DMS 273 treated with DMSO at 0.1 percent for 48 hours (cell line): ENCODE measurements at regions not wholly inside any gene's neighbourhood (a gene's known extent, or its start where the extent isn't known, plus 50 kb on each side); places are given as distances from the start of the nearest gene placed in this dataset.

ENCODE experiments used
- DNase-seq: peaks from one replicate; lab custom pipeline; 2025; lab: John Stamatoyannopoulos, UW

GRCh38 chr16:14334366-14335080 is 263.4 kb downstream of the MRTFB start:
- DNase-seq = no peak

GRCh38 chr16:14333361-14333760 is 262.2 kb downstream of the MRTFB start:
- DNase-seq = no peak

- DNase-seq = no peak
Observed at GRCh38 chr16:14331020-14331419, 259.9 kb downstream of the MRTFB start.

- DNase-seq = no peak
Observed at GRCh38 chr16:14329727-14330350, 258.7 kb downstream of the MRTFB start.

GRCh38 chr16:14325502-14326401 is 254.6 kb downstream of the MRTFB start:
- peak; percentile 71 for DNase-seq

GRCh38 chr16:14324581-14324980 is 253.5 kb downstream of the MRTFB start:
- DNase-seq = no peak

GRCh38 chr16:14322186-14322585 is 251.1 kb downstream of the MRTFB start:
- DNase-seq = no peak

GRCh38 chr16:14321542-14321941 is 250.4 kb downstream of the MRTFB start:
- no peak for DNase-seq

- no peak for DNase-seq
Observed at GRCh38 chr16:14320406-14320805, 249.3 kb downstream of the MRTFB start.
